AG09319 (cell line): ENCODE measurements at regions not wholly inside any gene's neighbourhood (a gene's known extent, or its start where the extent isn't known, plus 50 kb on each side); places are given as distances from the start of the nearest gene placed in this dataset.

ENCODE experiments used
- DNase-seq: peaks from one replicate; pipeline ENCODE4 v3.0.0-alpha.2; 2010; ENCODE audit warnings: low read depth; ENCODE audit errors: extremely low read depth
- TF ChIP-seq, protein P1 (sequence below): IDR thresholded peaks from 2 replicates; pipeline ENCODE4 v1.5.1; 2011; ENCODE audit warnings: low read depth, mild to moderate bottlenecking, inconsistent platforms, low read length, moderate library complexity

- TF ChIP-seq, protein P1, sequence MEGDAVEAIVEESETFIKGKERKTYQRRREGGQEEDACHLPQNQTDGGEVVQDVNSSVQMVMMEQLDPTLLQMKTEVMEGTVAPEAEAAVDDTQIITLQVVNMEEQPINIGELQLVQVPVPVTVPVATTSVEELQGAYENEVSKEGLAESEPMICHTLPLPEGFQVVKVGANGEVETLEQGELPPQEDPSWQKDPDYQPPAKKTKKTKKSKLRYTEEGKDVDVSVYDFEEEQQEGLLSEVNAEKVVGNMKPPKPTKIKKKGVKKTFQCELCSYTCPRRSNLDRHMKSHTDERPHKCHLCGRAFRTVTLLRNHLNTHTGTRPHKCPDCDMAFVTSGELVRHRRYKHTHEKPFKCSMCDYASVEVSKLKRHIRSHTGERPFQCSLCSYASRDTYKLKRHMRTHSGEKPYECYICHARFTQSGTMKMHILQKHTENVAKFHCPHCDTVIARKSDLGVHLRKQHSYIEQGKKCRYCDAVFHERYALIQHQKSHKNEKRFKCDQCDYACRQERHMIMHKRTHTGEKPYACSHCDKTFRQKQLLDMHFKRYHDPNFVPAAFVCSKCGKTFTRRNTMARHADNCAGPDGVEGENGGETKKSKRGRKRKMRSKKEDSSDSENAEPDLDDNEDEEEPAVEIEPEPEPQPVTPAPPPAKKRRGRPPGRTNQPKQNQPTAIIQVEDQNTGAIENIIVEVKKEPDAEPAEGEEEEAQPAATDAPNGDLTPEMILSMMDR: no peak
- DNase-seq: no peak
These were observed 508.3 kb downstream of the SPRY1 start for GRCh38 chr4:123904882-123905281.

DNA sequence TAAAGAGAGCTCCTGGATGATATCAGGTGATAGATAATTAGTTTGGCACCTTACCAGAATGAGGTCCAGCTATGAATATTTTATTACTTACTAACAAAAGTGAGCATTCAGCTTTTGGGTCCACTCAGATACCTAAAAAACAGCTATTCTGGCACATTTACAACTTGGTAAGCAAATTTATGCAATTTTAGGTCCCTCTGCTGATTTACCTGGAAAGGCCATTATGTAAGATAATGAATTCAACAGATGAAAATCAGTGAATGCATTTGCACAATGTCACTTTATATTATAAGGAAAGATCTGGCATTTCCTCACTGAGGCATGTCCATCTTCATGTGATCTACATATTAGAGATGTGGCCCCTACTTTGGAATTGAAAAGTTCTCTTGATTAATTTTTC, 517.0 kb downstream of the SPRY1 start:
- no peak for DNase-seq
- TF ChIP-seq, protein P1: no peak

DNA sequence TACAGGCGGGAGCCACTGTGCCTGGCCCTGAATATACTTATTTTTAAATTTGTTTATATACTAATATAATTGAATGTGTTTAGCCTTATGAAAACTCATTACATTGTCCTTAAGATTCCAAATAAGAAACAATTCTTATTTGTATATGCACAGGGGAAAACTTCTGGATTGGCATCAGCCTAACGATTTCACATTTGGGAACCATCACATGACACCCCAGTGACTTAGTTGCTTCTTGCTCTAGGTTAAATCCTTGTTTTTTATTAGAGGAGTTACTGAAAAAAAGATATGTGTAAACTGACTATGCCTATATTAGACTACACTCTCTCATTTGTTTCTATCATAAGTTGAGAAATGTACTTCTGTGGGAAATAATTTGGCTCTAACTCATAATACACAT, 520.2 kb downstream of the SPRY1 start:
- TF ChIP-seq, protein P1: no peak

DNA sequence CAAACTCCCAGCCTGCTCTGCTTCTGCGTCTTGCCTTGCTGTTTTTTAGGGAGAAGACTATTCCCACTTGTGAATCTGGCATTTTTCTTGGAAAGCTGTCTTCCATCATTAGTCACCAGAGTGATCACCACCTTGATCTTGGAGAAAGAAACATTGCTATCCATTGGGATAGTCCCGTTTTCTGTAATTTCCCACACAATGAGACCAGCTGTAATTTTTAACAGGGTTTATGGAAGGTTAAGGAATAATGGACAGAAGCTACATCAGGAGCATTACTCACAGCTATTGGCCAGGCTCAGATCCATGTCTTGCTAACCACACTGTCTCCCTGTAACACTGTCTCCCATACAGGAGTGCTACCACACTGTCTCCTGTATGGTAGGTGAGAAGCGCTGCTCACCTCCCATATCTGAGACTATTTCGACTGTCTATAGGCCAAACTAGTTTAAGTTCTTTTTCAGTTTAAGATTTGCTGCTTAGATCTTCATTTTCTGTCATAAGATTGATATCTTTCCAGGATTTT, 523.0 kb downstream of the SPRY1 start:
- DNase-seq: no peak
- TF ChIP-seq, protein P1: no peak

More for the DNA sequence above, 520.2 kb downstream of the SPRY1 start:
- DNase-seq: no peak

DNA sequence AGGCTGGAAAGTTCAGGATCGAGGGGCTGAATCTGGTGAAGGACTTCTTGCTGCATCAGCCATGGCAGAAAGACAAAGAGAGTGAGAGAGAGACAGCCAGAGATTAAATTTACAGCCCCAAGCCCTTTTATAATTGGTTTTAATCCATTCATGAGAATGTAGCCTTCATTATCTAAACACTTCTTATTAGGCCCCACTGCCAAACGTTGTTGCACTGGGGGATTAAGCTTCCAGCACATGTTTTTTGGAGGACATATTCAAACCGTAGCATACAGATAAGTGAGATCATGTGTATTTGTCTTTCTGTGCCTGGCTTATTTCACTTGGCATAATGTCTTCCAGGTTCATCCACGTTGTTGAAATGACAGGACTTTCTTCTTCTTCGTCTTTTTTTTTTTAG, 524.7 kb downstream of the SPRY1 start:
- no peak for DNase-seq
- TF ChIP-seq, protein P1: no peak

GRCh38 chr4:123922847-123923246, 526.3 kb downstream of the SPRY1 start:
- TF ChIP-seq, protein P1: no peak
- DNase-seq: no peak

DNA sequence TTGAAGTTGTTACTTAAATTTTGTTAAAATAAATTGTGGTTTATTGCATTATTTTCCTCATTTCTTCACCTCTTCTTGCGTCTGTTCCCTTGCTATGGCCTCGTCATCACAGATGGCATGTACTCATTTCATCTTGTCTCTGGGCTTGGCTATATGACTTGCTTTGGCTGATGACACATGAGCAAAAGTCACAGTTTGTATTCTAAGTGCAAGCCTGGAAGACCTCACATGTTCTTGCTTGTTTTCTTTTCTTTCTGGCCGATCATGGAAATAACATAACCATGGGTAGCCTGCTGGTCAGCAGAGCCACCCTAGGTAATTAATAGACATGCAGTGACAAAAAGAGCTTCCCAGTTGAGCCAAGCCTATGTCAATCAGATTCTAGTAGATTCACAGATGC, 527.9 kb downstream of the SPRY1 start:
- DNase-seq: no peak
- TF ChIP-seq, protein P1: no peak
